Endothelial cell of hepatic sinusoid (primary cell): ENCODE measurements at regions not wholly inside any gene's neighbourhood (a gene's known extent, or its start where the extent isn't known, plus 50 kb on each side); places are given as distances from the start of the nearest gene placed in this dataset.

Experiments
- in situ Hi-C: cut with HindIII; loops from 2 replicates; pipeline ENCODE4 v1.10.0; 2017; ENCODE audit warnings: low sequenced_read_pairs

DNA sequence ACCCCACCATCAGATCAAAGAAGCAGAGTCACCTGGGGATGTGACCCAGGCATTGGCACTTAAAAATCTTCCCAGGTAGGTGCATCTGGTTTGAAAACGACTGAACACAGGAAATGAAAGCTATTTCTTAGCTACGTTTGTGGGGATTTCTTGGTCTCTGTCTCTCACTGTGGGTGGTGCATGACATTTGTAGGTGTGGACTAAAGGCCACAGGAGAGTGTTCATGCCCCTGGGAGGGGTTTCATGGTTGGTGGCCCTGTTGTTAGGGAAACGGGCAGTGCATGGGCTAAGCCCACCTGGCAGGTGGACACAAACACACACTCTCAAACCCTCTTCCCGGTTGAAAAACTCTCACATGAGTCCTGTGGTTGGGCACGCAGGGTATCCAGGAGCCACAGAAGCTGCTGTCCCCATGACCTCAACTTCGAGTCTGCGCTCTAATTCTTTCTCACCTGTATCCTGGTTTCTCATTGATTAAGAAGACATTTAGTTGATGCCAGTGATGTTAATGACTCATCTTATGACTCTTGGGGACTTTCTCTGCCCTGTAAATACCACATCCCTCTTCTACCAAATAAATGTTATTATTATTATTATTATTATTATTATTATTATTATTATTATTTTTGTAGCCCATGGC lies 119.4 kb downstream of the MRPS6 start:
- in situ Hi-C loops = no loop called here

DNA sequence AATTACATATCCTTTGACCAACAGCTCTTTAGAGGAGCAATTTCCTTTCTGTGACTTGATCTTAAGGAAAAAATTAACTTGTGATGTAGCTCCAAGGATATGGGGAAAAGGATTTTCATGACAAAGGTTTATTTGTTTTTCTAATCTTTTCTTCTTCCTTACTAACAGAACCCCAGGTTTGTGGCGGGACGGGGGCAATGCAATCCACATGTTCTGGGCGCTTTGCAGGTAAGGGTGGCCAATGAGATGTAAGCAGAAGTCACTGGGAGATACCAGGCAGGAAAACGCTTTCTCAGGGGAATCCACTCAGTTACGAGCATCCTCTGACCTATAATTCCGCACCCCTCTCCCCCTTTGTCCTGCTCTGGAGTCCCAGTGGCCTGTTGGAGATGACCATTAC lies 122.0 kb downstream of the MRPS6 start:
- in situ Hi-C loops = no loop called here

DNA sequence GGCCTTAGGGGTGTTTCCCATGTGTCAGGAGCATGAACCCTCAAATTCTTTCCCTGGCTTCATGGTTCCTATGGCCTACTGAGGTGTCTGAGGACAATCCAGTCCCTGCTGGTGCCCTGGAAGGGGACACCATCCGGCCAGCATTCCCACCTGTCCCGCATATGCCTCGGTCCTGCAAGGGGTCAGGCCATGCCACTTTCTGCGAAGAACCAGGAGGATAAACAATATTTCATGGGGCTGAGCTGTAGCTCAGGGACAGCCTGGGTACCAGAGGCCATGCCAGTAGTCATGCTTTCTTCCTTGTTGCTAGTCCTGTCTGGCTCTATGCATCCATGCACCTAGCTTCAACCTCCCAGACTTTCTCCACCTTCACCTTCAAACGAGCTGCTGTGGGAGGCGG lies 123.6 kb downstream of the MRPS6 start:
- in situ Hi-C loops = no loop called here

DNA sequence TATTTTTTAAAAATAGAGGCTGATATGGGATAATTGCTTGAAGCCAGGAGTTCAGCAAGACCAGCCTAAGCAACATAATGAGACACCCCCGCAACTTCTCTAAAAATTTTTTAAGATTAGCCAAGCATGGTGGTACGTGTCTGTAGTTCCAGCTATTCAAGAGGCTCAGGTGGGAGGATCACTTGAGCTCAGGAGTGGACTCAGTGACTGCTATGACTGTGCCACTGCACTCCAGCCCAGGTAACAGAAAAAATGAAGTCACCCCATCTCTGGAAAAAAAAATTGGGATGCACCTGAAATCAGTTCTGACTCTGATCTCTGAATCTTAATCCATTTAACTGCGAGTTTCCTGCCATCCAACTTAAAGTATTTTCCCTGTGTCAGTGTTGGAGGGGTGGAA lies 124.2 kb downstream of the MRPS6 start:
- in situ Hi-C loops = no loop called here

DNA sequence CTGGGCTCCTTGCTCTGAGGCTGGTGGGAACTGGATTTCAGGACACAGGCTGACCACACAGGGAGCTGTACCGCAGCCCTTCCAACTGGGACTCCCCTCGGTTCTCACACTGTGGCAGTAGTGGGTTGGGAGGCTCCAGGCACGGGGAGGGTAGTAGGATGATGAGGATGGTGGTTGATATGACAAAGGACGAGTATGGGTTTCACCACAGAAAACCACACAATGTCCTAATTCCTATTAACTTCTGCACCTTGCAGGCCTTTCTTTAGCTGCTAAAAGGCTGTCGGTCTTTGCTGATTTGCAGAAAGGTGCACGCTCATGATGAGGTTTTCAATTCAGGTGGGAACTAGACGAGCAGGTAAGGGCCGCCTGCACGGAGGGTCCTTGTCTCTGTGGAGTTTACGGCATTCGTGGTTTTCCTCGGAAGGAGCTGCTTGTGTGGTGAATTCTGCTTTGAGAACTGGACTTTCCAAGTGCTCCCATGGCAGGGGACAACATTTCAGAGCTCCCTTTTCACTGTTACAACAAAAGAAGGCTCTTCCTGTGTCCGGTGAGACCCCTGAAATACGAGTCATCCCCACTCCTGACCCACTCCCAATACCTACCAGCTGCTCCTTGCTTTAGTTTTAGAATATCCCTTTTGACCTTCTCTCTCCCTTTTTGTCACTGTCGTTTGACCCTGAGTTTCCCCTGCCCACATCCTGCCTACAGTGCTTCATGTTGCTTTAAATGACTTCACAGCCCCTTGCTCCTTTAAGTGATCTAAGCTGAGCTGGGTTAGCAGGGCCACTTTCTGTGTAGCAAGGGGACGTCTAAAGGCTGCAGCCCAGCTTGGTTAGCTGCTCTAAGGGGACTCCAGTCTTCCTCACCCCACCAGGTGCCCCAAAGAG lies 125.1 kb downstream of the MRPS6 start:
- in situ Hi-C loops = no loop called here

DNA sequence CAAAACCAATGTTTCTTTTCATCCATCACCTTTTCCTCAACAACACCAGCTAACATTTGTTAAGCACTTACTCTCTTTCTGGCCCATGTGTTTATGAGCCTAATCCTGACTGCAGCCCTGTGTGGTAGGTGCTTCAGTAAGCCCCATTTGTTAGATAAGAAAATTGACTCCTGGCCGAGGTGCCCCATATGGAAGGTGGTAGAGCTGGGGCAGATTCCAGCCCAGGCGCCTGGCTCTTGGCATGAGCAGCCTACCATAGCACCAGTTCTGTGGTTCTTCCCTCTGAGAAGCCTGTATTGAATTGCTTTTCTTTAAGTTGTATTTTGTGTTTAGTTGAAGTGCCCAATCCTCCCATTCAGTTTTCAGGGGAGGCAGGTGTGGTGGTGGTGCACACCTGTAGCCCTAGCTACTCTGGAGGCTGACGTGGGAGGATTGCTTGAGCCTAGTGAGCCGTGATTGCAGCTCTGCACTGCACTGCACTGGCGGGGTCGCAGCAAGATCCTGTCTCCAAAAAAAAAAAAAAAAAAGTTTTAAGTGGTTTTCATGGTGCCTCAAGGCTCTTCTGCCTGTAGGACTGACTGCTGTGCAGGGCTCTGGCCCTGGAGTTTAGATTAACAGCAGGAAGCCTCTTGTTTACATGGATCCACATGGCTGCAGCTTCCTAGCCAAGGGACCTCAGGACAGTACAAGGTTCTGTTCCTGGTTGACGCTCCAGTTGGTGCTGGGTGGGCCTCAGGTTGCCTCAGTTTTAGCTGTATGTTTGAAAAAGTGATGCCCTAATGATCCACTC lies 125.9 kb downstream of the MRPS6 start:
- in situ Hi-C loops = no loop called here

DNA sequence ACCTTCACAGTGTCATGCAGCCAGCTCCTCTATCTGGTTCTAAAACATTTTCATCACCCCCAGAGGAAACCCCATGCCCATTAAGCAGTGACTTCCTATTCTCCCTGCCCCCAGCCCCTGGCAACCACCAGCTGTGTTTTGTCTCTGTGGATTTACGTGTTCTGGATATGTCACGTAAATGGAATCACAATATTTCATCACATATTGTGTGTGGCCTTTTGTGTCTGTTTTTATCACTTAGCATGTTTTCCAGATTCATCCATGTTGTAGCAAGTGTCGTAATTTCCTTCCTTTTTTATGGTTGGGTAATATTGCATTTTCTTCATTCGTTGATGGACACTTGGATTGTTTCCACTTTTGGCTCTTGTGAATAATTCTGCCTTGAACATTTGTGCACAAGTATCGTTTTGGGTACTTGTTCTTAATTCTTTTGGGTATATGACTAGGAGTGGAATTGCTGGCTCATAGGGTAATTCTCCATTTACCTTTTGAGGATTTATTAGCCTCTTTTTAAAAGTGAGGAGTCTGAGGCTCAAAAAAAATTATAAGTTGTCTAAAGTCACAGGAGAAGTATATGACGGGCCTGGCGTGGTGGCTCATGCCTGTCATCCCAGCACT lies 127.0 kb downstream of the MRPS6 start:
- in situ Hi-C loops = loop anchor here (10.0 kb wide), 1 partner anchor 146 kb away; no protein-coding TSS in a partner anchor

DNA sequence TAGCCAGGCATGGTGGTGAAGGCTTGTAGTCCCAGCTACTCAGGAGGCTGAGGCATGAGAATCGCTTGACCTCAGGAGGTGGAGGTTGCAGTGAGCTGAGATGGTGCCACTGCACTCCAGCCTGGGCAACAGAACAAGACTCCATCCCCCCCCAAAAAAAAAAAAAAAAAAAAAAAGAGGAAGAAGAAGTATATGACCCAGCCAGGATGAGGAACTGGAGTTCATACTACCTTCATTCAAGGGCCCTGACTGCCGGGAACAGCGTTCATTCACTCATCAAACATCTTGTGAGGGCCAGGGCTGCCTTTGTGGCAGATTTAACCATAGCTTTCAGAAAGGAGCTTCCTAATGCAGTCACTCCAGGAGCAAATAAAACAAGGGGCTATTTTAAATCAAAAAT lies 127.6 kb downstream of the MRPS6 start:
- in situ Hi-C loops = loop anchor here (10.0 kb wide), 1 partner anchor 146 kb away; no protein-coding TSS in a partner anchor

DNA sequence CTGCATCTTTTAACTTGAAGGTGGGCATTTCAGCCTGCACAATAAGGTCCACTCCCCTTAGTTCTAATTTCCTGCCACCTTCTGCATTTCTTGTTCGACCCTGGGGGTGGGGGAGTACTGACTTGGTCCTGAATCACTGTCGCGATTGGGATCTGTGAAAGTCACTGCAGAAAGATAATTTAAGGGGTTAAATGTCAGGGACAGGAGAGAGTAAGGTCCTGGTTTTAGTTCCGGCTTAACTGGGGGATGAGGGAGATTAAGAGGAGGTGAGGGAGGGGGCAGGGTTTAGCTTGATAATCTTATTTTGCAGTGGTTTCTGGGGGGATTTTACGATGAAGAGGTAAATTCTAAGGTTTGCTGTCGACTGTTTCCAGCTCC lies 128.1 kb downstream of the MRPS6 start:
- in situ Hi-C loops = loop anchor here (10.0 kb wide), 1 partner anchor 147 kb away; no protein-coding TSS in a partner anchor

DNA sequence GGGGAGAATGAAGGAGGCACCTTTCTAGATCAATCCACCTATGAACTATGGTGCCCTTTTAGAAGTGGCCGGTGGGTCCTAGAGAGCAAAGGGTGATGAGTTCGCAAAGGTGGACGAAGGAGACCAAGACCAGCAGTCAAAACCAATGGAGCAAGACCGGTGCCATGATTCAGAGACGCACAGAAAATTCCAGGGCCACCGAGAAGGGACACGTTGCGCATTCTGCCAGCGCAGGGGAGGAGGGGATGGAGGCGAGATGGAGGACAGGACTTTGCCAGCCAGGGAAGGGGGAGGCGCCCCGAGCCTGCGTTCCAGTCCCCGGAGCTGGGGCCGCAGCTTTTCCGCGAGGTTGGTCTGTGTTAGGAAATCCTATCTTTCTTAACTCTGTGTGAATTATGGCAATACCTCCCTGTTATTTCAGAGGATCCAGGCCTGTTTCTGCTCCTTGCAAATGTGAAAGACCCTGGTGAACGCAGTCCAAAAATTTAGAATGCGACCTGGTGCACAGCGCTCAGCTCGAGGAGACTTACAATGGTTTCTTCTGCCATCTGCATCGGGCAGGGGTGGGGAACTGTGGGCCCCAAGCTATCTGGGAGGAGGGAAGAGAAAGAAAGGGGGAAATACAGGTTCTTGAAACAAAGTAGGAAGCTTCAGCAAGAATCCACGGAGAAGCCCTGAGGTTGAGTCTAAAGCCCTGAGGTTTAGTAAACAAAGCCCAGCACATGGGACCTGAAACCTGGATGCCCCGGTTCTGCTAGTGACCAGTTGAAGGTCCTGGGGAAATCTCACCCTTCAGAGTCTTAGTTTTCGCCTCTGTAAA lies 129.4 kb downstream of the MRPS6 start:
- in situ Hi-C loops = loop anchor here (10.0 kb wide), 1 partner anchor 148 kb away; no protein-coding TSS in a partner anchor

DNA sequence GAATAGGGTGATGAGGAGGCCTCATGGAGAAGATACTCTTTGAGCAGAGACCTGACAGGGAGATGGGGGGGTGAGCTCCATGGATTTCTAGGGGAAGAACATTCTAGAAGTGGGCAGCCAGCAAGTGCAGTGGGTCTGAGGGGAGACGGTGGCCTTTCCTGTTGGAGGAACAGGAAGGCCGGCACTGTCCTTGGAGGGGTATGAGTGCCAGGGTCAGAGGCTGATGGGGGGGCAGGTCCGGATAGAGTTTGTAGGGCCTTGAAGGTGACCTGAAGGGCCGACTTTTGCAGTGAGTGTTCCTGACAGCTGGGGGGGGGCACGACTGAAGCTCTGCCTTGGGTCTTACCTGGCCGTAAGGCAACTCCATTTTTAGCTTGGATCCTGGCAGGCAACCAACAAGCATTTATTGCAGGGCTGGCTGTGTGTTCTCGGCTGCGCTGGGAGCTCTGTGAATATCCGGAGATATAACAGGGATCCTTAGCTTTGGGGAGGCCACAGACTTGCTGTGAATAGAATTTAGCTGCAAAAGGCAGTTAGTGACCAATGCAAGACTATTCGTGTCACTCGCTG lies 130.6 kb downstream of the MRPS6 start:
- in situ Hi-C loops = loop anchor here (10.0 kb wide), 1 partner anchor 149 kb away; no protein-coding TSS in a partner anchor

DNA sequence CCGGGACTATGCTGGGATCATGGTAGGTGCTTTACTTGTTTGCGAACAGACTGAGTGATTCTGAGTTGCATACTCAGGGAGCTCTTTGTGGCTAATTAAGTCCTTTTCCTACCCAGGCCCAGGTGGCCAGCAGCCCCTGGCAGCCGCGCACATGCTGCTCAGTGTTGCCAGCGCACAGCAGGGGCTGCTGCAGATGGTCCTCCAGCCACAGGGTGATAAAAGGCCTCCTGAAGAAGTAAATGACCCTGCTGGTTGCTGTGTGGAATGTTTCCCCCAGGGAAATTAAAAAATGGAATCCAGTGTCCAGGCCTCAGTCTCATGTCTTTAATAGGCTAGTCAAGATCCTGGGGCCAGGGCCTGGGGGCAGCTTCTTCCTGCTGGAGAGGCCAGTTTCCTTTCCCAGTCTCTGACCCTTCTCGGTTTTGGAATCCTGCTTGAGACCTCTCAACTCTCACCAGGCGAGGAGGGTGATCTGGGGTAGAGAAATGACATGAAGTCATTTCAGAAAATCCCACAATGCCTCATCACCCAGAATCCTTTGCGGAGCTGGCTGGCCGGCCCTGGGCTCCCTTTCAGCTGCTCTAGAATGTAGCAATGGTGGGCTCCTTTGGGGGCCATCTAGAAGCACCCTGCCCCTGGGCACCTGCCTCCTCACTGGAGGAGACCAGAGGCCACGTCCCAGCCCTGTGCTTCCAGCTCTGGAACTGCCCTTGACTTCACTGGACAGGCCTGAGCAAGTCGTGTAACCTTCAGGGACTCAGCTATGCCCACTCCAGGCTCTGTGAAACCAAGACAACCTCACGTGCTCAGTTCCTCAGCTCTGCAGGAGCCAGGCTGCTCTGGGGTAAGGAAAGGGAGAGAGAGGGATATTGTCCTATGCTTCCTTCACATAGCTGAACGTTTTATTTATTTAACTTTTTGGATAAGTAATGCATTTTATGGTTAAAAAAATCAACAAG lies 131.4 kb downstream of the MRPS6 start:
- in situ Hi-C loops = loop anchor here (10.0 kb wide), 1 partner anchor 150 kb away; no protein-coding TSS in a partner anchor

DNA sequence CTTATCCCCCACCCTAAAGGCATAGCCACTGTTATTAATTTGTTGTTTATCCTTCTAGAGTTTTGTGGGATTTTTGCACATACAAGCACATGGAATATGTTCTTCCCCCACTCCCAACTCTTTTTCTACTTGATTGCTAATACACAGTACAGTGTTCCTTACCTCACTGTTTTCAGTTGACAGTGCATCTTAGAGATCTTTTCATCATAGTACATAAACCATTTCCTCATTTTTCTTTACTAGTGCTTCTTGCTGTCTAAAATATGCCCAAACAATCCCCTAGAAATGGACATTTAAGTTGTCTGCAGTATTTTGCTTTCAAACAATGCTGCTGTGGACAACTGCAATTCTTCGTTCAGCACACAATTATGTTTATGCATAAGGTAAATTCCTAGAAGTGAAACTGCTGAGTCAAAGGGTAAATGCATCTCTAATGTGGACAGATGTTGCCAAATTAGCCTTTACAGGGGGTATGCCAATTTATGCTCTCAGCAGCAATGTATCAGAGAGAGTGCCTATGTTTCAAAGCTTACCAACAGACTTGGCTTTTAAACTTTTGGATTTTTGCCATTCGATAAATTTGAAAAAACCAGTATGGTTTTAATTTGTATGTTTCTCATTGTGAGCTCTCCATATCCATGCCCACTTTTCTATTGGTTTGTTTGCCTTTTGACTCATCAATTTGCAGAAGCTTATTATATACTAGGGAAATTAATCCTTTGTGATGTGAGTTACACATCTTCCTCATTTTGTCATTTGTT lies 132.6 kb downstream of the MRPS6 start:
- in situ Hi-C loops = loop anchor here (10.0 kb wide), 1 partner anchor 151 kb away; no protein-coding TSS in a partner anchor

DNA sequence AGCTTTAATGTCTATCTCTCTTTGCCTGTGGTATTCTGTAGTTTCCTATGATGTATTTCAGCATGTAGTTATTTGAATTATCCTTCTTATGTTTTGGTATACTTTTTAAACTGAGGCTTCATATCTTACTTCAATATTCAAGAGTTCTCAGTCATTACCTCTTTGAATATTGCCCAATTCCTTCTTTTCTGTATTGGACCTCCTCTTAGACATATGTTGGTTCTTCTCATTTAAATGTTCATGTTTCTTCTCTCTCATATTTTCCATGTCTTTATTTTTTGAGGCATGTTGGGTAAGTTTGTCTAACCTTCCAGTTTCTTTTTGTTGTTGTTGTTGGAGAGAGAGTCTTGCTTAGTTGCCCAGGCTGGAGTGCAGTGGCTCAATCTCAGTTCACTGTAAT lies 140.6 kb downstream of the MRPS6 start:
- in situ Hi-C loops = no loop called here

DNA sequence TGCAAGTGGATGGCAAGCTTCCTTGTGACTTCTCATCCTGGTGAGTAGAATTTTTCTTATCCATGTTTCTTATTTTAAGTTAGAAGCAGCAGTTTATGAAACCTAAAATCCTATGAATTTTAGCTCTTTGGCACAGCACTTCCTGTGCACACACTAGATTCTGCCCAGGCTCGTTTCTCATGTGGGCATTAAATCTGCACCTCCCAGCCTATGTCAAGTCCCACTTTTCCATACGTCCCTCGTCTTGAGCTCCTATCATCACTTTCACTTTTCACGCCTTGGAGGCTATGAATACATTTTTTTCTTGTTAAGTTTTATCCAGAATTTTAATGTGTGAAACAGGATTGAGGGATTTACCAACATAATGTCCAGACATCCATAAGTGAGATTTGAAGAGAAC lies 142.1 kb downstream of the MRPS6 start:
- in situ Hi-C loops = loop anchor here (5.0 kb wide), 1 partner anchor 63 kb away; no protein-coding TSS in a partner anchor

DNA sequence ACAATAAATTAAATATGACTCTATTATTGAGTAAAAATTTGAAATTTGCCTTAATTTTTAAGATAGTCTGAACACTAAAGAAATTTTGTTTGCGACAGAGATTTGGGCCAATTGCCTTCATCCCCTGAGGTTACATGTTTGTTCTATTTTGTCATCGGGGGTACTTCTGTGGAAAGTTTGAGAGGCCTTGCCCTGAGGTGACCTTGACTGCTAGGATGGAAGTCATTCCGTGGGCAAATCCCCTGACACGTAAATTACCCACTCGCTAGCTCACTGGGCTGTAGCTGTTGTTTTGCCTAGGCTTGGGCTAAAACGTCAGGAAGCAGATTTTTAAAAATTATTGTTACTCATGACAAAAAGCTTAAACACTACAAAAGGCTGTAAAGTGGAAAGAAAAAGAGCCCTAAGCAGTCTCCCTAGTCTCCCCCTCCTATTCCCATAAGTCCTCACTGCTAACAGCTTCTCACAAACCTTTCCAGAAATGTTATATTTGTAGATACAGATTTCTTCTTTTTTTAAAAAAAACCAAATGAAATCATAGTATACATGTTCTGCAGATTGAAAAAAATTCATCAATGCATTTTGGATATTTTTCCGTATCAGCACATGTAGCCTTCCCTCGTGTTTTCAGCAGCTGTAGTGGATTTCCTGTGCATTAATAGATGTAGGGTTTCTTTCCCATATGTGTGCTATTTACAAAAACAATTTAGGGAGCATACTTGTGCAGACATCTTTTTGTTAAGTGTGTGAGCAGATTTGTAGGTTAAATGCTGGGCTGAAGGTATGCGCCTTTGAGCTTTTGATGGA lies 142.7 kb downstream of the MRPS6 start:
- in situ Hi-C loops = loop anchor here (5.0 kb wide), 1 partner anchor 64 kb away; no protein-coding TSS in a partner anchor

DNA sequence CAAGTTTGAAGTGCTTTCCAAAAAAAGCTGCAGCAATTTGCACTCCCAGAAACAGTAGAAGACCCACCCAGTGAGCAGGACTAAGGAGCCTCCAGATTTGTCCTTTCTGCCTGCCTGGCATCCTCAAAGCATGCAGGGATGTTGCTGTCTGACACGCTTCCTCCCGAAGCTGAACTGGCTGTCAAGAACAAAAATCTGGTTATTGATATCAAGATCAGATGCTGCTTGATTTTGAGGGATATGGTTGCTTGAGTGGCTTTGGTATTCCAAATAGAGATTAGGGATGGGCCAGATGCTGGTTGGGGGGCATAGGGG lies 143.3 kb downstream of the MRPS6 start:
- in situ Hi-C loops = loop anchor here (5.0 kb wide), 1 partner anchor 64 kb away; no protein-coding TSS in a partner anchor
